ENCODE measurements at regions not wholly inside any gene's neighbourhood (a gene's known extent, or its start where the extent isn't known, plus 50 kb on each side); places are given as distances from the start of the nearest gene placed in this dataset.

DNA sequence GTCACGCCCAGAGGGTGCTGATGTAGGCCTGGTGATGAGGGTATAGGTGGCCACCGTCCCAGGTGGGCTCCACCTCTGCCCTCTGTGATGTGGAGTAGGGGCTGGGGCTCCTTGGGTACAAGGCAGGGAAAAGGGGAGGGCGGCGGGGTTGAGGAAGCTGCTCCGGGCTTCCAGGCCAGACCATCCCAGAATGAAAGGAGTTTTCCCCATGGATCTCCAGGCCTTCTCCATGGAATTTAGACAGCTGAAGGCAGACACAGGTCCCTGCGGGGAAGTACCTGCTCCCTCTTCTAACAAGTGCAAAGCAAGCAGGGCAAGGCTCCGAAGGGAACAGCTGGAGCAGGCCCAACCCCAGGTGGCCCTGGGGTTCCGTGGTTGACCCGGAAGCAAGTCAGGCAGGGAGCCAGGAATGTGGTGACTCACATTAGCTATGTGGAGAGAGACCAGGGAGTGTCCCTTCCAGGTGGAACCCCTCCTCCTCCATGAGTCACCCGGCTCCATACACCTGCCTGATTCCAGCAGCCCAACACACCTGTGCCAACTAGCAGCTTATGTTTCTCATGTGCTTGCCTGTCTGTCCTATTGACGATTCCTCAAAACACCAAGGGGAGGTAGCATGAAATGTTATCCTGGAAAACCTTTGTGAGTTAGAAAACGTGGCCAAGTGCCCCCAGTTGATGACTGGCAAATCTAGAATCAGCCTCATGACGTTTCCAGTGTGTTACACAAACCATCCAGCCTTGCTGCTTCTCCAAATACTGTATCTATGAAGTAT lies 59.7 kb upstream of the SNX9 start:
- Histone ChIP-seq H3K9me2 (ENCODE audit: insufficient read depth) (no peaks in the 10 kb centered on the region), H3K27ac (ENCODE audit: low read depth, low read length) (peak overlapping the region; percentile 43), H3K9ac (ENCODE audit: low read length) (peak overlapping the region; percentile 63), H3K4me1 (ENCODE audit: control insufficient read depth in 1 of 2, insufficient read depth in 2 of 2, low read length in 2 of 2) (peaks cover 48 to 72% of the 10 kb centered on the region in 2 experiments), H2AFZ (ENCODE audit: low read depth, low read length, poor library complexity, severe bottlenecking) (no peak overlapping the region), H3K36me3 (ENCODE audit: control insufficient read depth in 1 of 2, insufficient read depth in 2 of 2, low read length in 2 of 2) (no peaks in the 10 kb centered on the region), H3K4me2 (ENCODE audit: low read length) (peak overlapping the region; percentile 62), H3K27me3 (ENCODE audit: insufficient read depth, low read length) (no peaks in the 10 kb centered on the region), H3K9me3 (ENCODE audit: control insufficient read depth in 1 of 2, insufficient read depth in 1 of 2, low read depth in 1 of 2, low read length in 2 of 2) (no peaks in the 10 kb centered on the region), H3K79me2 (ENCODE audit: insufficient read depth, low read length) (no peaks in the 10 kb centered on the region), H3K4me3 (replicated peaks in 1 of 2; ENCODE audit: low read depth in 1 of 2, low read length in 2 of 2) (peak overlapping the region in 1 of 2 experiments; percentile 17; a peak in 2 of 4 replicates), H4K20me1 (ENCODE audit: insufficient read depth) (no peaks in the 10 kb centered on the region)
- ChIA-PET CTCF (interaction anchor here (0.6 to 6.5 kb wide), 4 partner anchors 90 to 309 kb away, joined by 3 to 31 read pairs (median 4); no protein-coding TSS in a partner anchor), RAD21 (ENCODE audit: low non-redundant PET in 1 of 2, low total read pairs in 2 of 2, uncharacterized antibody in 2 of 2, unreplicated experiment in 2 of 2) (interaction anchor here (1.2 to 1.3 kb wide), 2 partner anchors 71 to 109 kb away, joined by 3 to 5 read pairs; no protein-coding TSS in a partner anchor), POLR2A (interaction anchor here (1.4 kb wide), 1 partner anchor 104 kb away, joined by 5 read pairs; no protein-coding TSS in a partner anchor)
- peak; percentile 93 for DNase-seq (ENCODE audit: low read depth, low spot score)
- ATAC-seq = peak; percentile 77
- no TSS peak for BruUV-seq (replicated peaks)
- intact Hi-C loops (cut with micrococcal nuclease) = loop anchor here (2.0 to 5.0 kb wide), 4 partner anchors 59 to 309 kb away; partner anchors contain the start of genes SNX9 and SYNJ2
- no peak for TF ChIP-seq EZH2phosphoT487 (IDR thresholded peaks at IDR 0.05; ENCODE audit: borderline replicate concordance)
- TF ChIP-seq ZNF274 (IDR thresholded peaks at IDR 0.05; ENCODE audit: low read depth, low read length) = no peak
- TF ChIP-seq YY1 (IDR thresholded peaks at IDR 0.05; ENCODE audit: extremely low read depth, insufficient replicate concordance, low read depth, low read length) = peak; percentile 12
- TF ChIP-seq TCF7L2 (IDR thresholded peaks at IDR 0.05; ENCODE audit: borderline replicate concordance, extremely low read depth, insufficient read depth, insufficient read length) = peak; percentile 69
- no peak for TF ChIP-seq REST (IDR thresholded peaks at IDR 0.05; ENCODE audit: low read depth)
- TF ChIP-seq POLR2A (IDR thresholded peaks at IDR 0.05; ENCODE audit: borderline replicate concordance, extremely low read depth, insufficient read depth, insufficient read length) = no peak
- no peak for TF ChIP-seq RAD21 (IDR thresholded peaks at IDR 0.05; ENCODE audit: low read depth)
- no peak for TF ChIP-seq MAX (IDR thresholded peaks at IDR 0.05)
- no peak for TF ChIP-seq FOSL1 (IDR thresholded peaks at IDR 0.05; ENCODE audit: low read depth)
- peak; percentile 47; the same call in 1 of the 2 replicates for TF ChIP-seq ZFX (IDR thresholded peaks at IDR 0.05)
- no peak for TF ChIP-seq CEBPB (IDR thresholded peaks at IDR 0.05; ENCODE audit: low read depth)
- no peak for TF ChIP-seq JUND (IDR thresholded peaks at IDR 0.05)
- no peak for TF ChIP-seq CBX3 (IDR thresholded peaks at IDR 0.05; ENCODE audit: low read depth)
- TF ChIP-seq EZH2 (IDR thresholded peaks at IDR 0.05) = no peak
- no peak for TF ChIP-seq EGR1 (IDR thresholded peaks at IDR 0.05; ENCODE audit: low read depth)
- no peak for TF ChIP-seq ELF1 (IDR thresholded peaks at IDR 0.05; ENCODE audit: borderline replicate concordance, low read depth)
- TF ChIP-seq SP1 (IDR thresholded peaks at IDR 0.05; ENCODE audit: low read depth) = no peak
- no peak for TF ChIP-seq ZBTB33 (IDR thresholded peaks at IDR 0.05; ENCODE audit: extremely low read depth, insufficient replicate concordance, low read length)
- no peak for TF ChIP-seq SRF (IDR thresholded peaks at IDR 0.05; ENCODE audit: low read depth)

All from HCT116 (cell line).